ENCODE measurements at regions not wholly inside any gene's neighbourhood (a gene's known extent, or its start where the extent isn't known, plus 50 kb on each side); places are given as distances from the start of the nearest gene placed in this dataset.

- DNase-seq (ENCODE audit: low spot score), result no peak
- in situ Hi-C loops (cut with MboI; ENCODE audit: low pct_unique_long_range_greater_than_20kb, low sequenced_read_pairs, unreplicated experiment), result no loop called here
- TF ChIP-seq CTCF (IDR thresholded peaks at IDR 0.05; ENCODE audit: extremely low read depth, insufficient read depth, missing control alignments), result no peak
Measured at GRCh38 chr2:121017396-121017795, 267.6 kb downstream of the TFCP2L1 start.

GRCh38 chr2:121018136-121019061 lies 266.6 kb downstream of the TFCP2L1 start:
- TF ChIP-seq CTCF (IDR thresholded peaks at IDR 0.05; ENCODE audit: extremely low read depth, insufficient read depth, missing control alignments), result no peak
- in situ Hi-C loops (cut with MboI; ENCODE audit: low pct_unique_long_range_greater_than_20kb, low sequenced_read_pairs, unreplicated experiment), result no loop called here
- DNase-seq (ENCODE audit: low spot score), result no peak

GRCh38 chr2:121019071-121019470 lies 265.9 kb downstream of the TFCP2L1 start:
- in situ Hi-C loops (cut with MboI; ENCODE audit: low pct_unique_long_range_greater_than_20kb, low sequenced_read_pairs, unreplicated experiment), result no loop called here
- no peak for TF ChIP-seq CTCF (IDR thresholded peaks at IDR 0.05; ENCODE audit: extremely low read depth, insufficient read depth, missing control alignments)
- DNase-seq (ENCODE audit: low spot score), result no peak

- in situ Hi-C loops (cut with MboI; ENCODE audit: low pct_unique_long_range_greater_than_20kb, low sequenced_read_pairs, unreplicated experiment), result no loop called here
- no peak for DNase-seq (ENCODE audit: low spot score)
- no peak for TF ChIP-seq CTCF (IDR thresholded peaks at IDR 0.05; ENCODE audit: extremely low read depth, insufficient read depth, missing control alignments)
Measured at GRCh38 chr2:121019756-121020155, 265.2 kb downstream of the TFCP2L1 start.

GRCh38 chr2:121021685-121022084 lies 263.3 kb downstream of the TFCP2L1 start:
- in situ Hi-C loops (cut with MboI; ENCODE audit: low pct_unique_long_range_greater_than_20kb, low sequenced_read_pairs, unreplicated experiment), result no loop called here
- no peak for TF ChIP-seq CTCF (IDR thresholded peaks at IDR 0.05; ENCODE audit: extremely low read depth, insufficient read depth, missing control alignments)
- DNase-seq (ENCODE audit: low spot score), result no peak

- in situ Hi-C loops (cut with MboI; ENCODE audit: low pct_unique_long_range_greater_than_20kb, low sequenced_read_pairs, unreplicated experiment), result no loop called here
- no peak for TF ChIP-seq CTCF (IDR thresholded peaks at IDR 0.05; ENCODE audit: extremely low read depth, insufficient read depth, missing control alignments)
- no peak for DNase-seq (ENCODE audit: low spot score)
Measured at GRCh38 chr2:121028577-121028976, 256.4 kb downstream of the TFCP2L1 start.
